ENCODE measurements at regions not wholly inside any gene's neighbourhood (a gene's known extent, or its start where the extent isn't known, plus 50 kb on each side); places are given as distances from the start of the nearest gene placed in this dataset.
A peak's percentile ranks its signal among the peaks of the same experiment; 100 is the strongest.

DNA sequence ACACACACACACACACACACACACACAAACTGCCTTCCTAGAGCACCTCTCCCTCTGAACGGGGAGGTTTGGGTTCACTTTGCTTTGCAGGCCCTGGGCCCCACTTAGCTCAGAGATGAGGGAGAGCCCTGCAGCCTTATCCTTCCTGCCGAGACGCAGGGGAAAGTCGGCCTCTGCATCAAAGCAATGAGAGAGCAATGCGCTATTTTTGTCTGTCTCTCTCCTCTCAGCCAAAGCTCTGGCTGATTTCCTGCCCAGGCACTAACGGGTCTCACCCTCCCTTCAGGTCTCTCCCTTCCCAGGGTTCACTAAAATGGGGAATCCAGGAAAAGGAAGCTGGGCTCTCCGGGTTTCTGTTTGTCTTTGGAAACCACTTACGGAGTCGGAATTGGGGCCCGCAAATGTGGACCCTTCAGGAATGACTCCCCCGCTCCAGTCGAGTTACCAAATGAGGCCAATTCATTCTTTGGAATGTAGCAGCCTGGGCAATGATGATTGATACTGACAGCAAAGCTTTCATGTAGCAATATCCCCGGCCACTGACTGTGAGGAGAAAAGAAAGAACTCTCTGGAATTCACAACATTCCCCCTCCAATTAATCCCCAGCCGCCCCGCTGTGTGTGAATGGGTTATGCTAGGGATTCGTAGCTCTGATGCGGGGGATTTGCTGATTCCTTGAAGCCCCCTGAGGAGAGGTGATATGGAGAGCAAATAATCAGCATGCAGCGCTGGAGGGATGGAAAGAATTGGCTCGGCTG, 61.5 kb upstream of the WLS start (continued):
- TF ChIP-seq, protein P1, sequence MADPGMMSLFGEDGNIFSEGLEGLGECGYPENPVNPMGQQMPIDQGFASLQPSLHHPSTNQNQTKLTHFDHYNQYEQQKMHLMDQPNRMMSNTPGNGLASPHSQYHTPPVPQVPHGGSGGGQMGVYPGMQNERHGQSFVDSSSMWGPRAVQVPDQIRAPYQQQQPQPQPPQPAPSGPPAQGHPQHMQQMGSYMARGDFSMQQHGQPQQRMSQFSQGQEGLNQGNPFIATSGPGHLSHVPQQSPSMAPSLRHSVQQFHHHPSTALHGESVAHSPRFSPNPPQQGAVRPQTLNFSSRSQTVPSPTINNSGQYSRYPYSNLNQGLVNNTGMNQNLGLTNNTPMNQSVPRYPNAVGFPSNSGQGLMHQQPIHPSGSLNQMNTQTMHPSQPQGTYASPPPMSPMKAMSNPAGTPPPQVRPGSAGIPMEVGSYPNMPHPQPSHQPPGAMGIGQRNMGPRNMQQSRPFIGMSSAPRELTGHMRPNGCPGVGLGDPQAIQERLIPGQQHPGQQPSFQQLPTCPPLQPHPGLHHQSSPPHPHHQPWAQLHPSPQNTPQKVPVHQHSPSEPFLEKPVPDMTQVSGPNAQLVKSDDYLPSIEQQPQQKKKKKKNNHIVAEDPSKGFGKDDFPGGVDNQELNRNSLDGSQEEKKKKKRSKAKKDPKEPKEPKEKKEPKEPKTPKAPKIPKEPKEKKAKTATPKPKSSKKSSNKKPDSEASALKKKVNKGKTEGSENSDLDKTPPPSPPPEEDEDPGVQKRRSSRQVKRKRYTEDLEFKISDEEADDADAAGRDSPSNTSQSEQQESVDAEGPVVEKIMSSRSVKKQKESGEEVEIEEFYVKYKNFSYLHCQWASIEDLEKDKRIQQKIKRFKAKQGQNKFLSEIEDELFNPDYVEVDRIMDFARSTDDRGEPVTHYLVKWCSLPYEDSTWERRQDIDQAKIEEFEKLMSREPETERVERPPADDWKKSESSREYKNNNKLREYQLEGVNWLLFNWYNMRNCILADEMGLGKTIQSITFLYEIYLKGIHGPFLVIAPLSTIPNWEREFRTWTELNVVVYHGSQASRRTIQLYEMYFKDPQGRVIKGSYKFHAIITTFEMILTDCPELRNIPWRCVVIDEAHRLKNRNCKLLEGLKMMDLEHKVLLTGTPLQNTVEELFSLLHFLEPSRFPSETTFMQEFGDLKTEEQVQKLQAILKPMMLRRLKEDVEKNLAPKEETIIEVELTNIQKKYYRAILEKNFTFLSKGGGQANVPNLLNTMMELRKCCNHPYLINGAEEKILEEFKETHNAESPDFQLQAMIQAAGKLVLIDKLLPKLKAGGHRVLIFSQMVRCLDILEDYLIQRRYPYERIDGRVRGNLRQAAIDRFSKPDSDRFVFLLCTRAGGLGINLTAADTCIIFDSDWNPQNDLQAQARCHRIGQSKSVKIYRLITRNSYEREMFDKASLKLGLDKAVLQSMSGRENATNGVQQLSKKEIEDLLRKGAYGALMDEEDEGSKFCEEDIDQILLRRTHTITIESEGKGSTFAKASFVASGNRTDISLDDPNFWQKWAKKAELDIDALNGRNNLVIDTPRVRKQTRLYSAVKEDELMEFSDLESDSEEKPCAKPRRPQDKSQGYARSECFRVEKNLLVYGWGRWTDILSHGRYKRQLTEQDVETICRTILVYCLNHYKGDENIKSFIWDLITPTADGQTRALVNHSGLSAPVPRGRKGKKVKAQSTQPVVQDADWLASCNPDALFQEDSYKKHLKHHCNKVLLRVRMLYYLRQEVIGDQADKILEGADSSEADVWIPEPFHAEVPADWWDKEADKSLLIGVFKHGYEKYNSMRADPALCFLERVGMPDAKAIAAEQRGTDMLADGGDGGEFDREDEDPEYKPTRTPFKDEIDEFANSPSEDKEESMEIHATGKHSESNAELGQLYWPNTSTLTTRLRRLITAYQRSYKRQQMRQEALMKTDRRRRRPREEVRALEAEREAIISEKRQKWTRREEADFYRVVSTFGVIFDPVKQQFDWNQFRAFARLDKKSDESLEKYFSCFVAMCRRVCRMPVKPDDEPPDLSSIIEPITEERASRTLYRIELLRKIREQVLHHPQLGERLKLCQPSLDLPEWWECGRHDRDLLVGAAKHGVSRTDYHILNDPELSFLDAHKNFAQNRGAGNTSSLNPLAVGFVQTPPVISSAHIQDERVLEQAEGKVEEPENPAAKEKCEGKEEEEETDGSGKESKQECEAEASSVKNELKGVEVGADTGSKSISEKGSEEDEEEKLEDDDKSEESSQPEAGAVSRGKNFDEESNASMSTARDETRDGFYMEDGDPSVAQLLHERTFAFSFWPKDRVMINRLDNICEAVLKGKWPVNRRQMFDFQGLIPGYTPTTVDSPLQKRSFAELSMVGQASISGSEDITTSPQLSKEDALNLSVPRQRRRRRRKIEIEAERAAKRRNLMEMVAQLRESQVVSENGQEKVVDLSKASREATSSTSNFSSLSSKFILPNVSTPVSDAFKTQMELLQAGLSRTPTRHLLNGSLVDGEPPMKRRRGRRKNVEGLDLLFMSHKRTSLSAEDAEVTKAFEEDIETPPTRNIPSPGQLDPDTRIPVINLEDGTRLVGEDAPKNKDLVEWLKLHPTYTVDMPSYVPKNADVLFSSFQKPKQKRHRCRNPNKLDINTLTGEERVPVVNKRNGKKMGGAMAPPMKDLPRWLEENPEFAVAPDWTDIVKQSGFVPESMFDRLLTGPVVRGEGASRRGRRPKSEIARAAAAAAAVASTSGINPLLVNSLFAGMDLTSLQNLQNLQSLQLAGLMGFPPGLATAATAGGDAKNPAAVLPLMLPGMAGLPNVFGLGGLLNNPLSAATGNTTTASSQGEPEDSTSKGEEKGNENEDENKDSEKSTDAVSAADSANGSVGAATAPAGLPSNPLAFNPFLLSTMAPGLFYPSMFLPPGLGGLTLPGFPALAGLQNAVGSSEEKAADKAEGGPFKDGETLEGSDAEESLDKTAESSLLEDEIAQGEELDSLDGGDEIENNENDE (IDR thresholded peaks at IDR 0.05; ENCODE audit: insufficient replicate concordance, low read length), result peak; percentile 50
- no peak for TF ChIP-seq JUN (IDR thresholded peaks at IDR 0.05; ENCODE audit: low read depth, low read length)
- no peak for TF ChIP-seq HDAC6 (IDR thresholded peaks at IDR 0.05; ENCODE audit: low read depth, low read length)
- peak; percentile 80; the same call in 1 of the 2 replicates for TF ChIP-seq TCF12 (IDR thresholded peaks at IDR 0.05; ENCODE audit: low read depth, low read length)
- no peak for TF ChIP-seq CHD2 (IDR thresholded peaks at IDR 0.05; ENCODE audit: low read length)
- no peak for TF ChIP-seq CBX5 (IDR thresholded peaks at IDR 0.05; ENCODE audit: low read depth, low read length)
- no peak for TF ChIP-seq CBX8 (IDR thresholded peaks at IDR 0.05; ENCODE audit: borderline replicate concordance, low read depth, low read length)
- no peak for TF ChIP-seq SP4 (IDR thresholded peaks at IDR 0.05; ENCODE audit: low read length)
- no peak for TF ChIP-seq SUZ12 (IDR thresholded peaks at IDR 0.05; ENCODE audit: low read length)
- TF ChIP-seq SRF (IDR thresholded peaks at IDR 0.05; ENCODE audit: low read depth, low read length), result no peak
- no peak for TF ChIP-seq POLR2AphosphoS5 (IDR thresholded peaks at IDR 0.05; ENCODE audit: low read depth, low read length)
